ENCODE measurements at regions not wholly inside any gene's neighbourhood (a gene's known extent, or its start where the extent isn't known, plus 50 kb on each side); places are given as distances from the start of the nearest gene placed in this dataset.

DNA sequence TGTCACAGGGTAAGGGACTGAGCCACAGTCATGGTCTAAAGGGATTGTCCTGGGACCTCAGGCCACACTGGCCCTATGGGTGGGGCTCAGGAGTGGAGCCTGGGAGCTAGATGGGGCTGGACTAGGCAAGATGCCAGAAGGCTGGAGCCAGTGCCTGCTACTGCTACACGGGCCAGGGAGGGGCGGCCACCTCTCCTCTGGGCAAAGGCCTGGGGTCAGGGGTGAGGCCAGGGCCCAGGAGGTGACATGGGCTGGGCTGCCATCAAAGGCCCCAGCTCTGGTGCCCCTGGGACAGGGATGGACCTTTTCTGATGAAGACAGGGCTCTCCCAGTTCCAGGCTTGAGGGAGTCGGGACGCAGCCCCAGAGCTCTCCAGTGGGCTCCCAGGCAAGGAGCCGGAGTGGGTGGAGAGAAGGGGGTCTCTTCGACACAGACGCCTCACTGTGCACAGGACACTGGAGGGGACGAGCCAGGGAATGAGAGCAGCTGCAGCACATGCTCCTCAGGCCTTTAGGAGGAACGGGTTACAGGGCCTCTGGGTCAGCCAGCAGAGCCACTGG lies 62.1 kb upstream of the IQSEC1 start:
- no peak for TF ChIP-seq EP300 (IDR thresholded peaks at IDR 0.05)
- TF ChIP-seq, protein P1, sequence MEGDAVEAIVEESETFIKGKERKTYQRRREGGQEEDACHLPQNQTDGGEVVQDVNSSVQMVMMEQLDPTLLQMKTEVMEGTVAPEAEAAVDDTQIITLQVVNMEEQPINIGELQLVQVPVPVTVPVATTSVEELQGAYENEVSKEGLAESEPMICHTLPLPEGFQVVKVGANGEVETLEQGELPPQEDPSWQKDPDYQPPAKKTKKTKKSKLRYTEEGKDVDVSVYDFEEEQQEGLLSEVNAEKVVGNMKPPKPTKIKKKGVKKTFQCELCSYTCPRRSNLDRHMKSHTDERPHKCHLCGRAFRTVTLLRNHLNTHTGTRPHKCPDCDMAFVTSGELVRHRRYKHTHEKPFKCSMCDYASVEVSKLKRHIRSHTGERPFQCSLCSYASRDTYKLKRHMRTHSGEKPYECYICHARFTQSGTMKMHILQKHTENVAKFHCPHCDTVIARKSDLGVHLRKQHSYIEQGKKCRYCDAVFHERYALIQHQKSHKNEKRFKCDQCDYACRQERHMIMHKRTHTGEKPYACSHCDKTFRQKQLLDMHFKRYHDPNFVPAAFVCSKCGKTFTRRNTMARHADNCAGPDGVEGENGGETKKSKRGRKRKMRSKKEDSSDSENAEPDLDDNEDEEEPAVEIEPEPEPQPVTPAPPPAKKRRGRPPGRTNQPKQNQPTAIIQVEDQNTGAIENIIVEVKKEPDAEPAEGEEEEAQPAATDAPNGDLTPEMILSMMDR (IDR thresholded peaks at IDR 0.05): no peak
- no peak for TF ChIP-seq POLR2A (IDR thresholded peaks at IDR 0.05)
- TF ChIP-seq POLR2AphosphoS5 (IDR thresholded peaks at IDR 0.05): no peak

Measured in gastroesophageal sphincter (tissue), 3 donors.